ENCODE measurements at regions not wholly inside any gene's neighbourhood (a gene's known extent, or its start where the extent isn't known, plus 50 kb on each side); places are given as distances from the start of the nearest gene placed in this dataset.
"Not testable (repeated sequence)": the region's sequence is repeated elsewhere in the genome, so short reads cannot be mapped to it uniquely, and the experiment has no call there.

- H3K9me3 Mint-ChIP-seq, result no peaks in the 10 kb centered on the region
- peaks cover 0 to 4% (median 2%) of the 10 kb centered on the region in 4 donors for H3K4me1 Mint-ChIP-seq
- POLR2A ChIA-PET (ENCODE audit: partially characterized antibody), result no interaction called here
- Histone ChIP-seq H3K9me3 (ENCODE audit: control insufficient read depth in 1 of 2, low read length in 2 of 2) (no peaks in the 10 kb centered on the region), H3K27me3 (ENCODE audit: insufficient read depth, low read length) (no peaks in the 10 kb centered on the region), H3K27ac (ENCODE audit: low read depth, low read length) (no peak overlapping the region), H3K4me1 (ENCODE audit: insufficient read depth, low read length) (no peaks in the 10 kb centered on the region), H3K36me3 (ENCODE audit: insufficient read depth, low read length) (no peaks in the 10 kb centered on the region), H3K4me3 (ENCODE audit: low read length in 2 of 2) (no peak overlapping the region)
- CTCF ChIA-PET (ENCODE audit: partially characterized antibody), result no interaction called here
- H3K27ac Mint-ChIP-seq, result peak overlapping the region in 1 of 7 donors; percentile 21
- peaks cover 9 to 17% of the 10 kb centered on the region in 2 donors for H3K27me3 Mint-ChIP-seq
- no peaks in the 10 kb centered on the region for H3K36me3 Mint-ChIP-seq
- DNase-seq, result no peak
- H3K4me3 Mint-ChIP-seq, result no peak overlapping the region
- intact Hi-C loops (cut with micrococcal nuclease), result no loop called here
Observed at GRCh38 chr16:87201790-87202189, 115.4 kb downstream of the C16orf95 start.

GRCh38 chr16:87202346-87202745 is 114.8 kb downstream of the C16orf95 start:
- Mint-ChIP-seq H3K9me3 (no peaks in the 10 kb centered on the region), H3K36me3 (no peaks in the 10 kb centered on the region), H3K4me1 (peaks cover 0 to 4% (median 2%) of the 10 kb centered on the region in 4 donors), H3K4me3 (no peak overlapping the region), H3K27me3 (peaks cover 9 to 17% of the 10 kb centered on the region in 2 donors), H3K27ac (no peak overlapping the region)
- Histone ChIP-seq H3K9me3 (ENCODE audit: control insufficient read depth in 1 of 2, low read length in 2 of 2) (no peaks in the 10 kb centered on the region), H3K4me3 (ENCODE audit: low read length in 2 of 2) (no peak overlapping the region), H3K27ac (ENCODE audit: low read depth, low read length) (no peak overlapping the region), H3K27me3 (ENCODE audit: insufficient read depth, low read length) (no peaks in the 10 kb centered on the region), H3K4me1 (ENCODE audit: insufficient read depth, low read length) (no peaks in the 10 kb centered on the region), H3K36me3 (ENCODE audit: insufficient read depth, low read length) (no peaks in the 10 kb centered on the region)
- no peak for DNase-seq
- intact Hi-C loops (cut with micrococcal nuclease), result no loop called here
- CTCF ChIA-PET (ENCODE audit: partially characterized antibody), result interaction anchor here (1.2 kb wide), 1 partner anchor 433 kb away, joined by 3 read pairs; no protein-coding TSS in a partner anchor
- POLR2A ChIA-PET (ENCODE audit: partially characterized antibody), result no interaction called here

- Mint-ChIP-seq H3K4me3 (peak overlapping the region in 1 of 8 donors; percentile 39), H3K27ac (no peak overlapping the region), H3K9me3 (peaks cover 0 to 2% (median 0%) of the 10 kb centered on the region in 8 donors), H3K4me1 (peaks cover 0 to 4% (median 2%) of the 10 kb centered on the region in 4 donors), H3K36me3 (no peaks in the 10 kb centered on the region), H3K27me3 (peaks cover 9 to 15% of the 10 kb centered on the region in 2 donors)
- no peak overlapping the region for H3K27ac ChIP-seq (ENCODE audit: low read depth, low read length)
- ChIA-PET POLR2A (ENCODE audit: partially characterized antibody) (no interaction called here), CTCF (ENCODE audit: partially characterized antibody) (interaction anchor here (1.2 kb wide), 1 partner anchor 432 kb away, joined by 3 read pairs; no protein-coding TSS in a partner anchor)
- H3K27me3 ChIP-seq (ENCODE audit: insufficient read depth, low read length), result no peaks in the 10 kb centered on the region
- no peaks in the 10 kb centered on the region for H3K36me3 ChIP-seq (ENCODE audit: insufficient read depth, low read length)
- no peaks in the 10 kb centered on the region for H3K4me1 ChIP-seq (ENCODE audit: insufficient read depth, low read length)
- intact Hi-C loops (cut with micrococcal nuclease), result no loop called here
- H3K4me3 ChIP-seq (ENCODE audit: low read length in 2 of 2), result no peak overlapping the region
- H3K9me3 ChIP-seq (ENCODE audit: control insufficient read depth in 1 of 2, low read length in 2 of 2), result no peaks in the 10 kb centered on the region
- peak in 3 of 5 donors; percentile 3 to 8 (median 5) for DNase-seq
Observed at GRCh38 chr16:87203060-87203656, 114.0 kb downstream of the C16orf95 start.

GRCh38 chr16:87206646-87207451 is 110.3 kb downstream of the C16orf95 start:
- DNase-seq, result no peak
- H3K4me1 ChIP-seq (ENCODE audit: insufficient read depth, low read length), result no peaks in the 10 kb centered on the region
- Mint-ChIP-seq H3K36me3 (no peaks in the 10 kb centered on the region), H3K9me3 (peaks cover 0 to 4% (median 0%) of the 10 kb centered on the region in 8 donors), H3K4me1 (peaks cover 0 to 4% (median under 1%) of the 10 kb centered on the region in 4 donors), H3K27ac (no peak overlapping the region), H3K27me3 (peaks cover 5 to 9% of the 10 kb centered on the region in 2 donors), H3K4me3 (no peak overlapping the region)
- POLR2A ChIA-PET (ENCODE audit: partially characterized antibody), result no interaction called here
- H3K27ac ChIP-seq (ENCODE audit: low read depth, low read length), result no peak overlapping the region
- H3K36me3 ChIP-seq (ENCODE audit: insufficient read depth, low read length), result no peaks in the 10 kb centered on the region
- intact Hi-C loops (cut with micrococcal nuclease), result no loop called here
- no peaks in the 10 kb centered on the region for H3K27me3 ChIP-seq (ENCODE audit: insufficient read depth, low read length)
- CTCF ChIA-PET (ENCODE audit: partially characterized antibody), result interaction anchor here (1.0 kb wide), 1 partner anchor 10 kb away, joined by 3 read pairs; no protein-coding TSS in a partner anchor
- no peak overlapping the region for H3K4me3 ChIP-seq (ENCODE audit: low read length in 2 of 2)
- H3K9me3 ChIP-seq (ENCODE audit: control insufficient read depth in 1 of 2, low read length in 2 of 2), result peaks cover 0 to 3% of the 10 kb centered on the region in 2 donors

- Histone ChIP-seq H3K27ac (ENCODE audit: low read depth, low read length) (no peak overlapping the region), H3K36me3 (ENCODE audit: insufficient read depth, low read length) (no peaks in the 10 kb centered on the region), H3K4me1 (ENCODE audit: insufficient read depth, low read length) (no peaks in the 10 kb centered on the region), H3K27me3 (ENCODE audit: insufficient read depth, low read length) (no peaks in the 10 kb centered on the region), H3K9me3 (ENCODE audit: control insufficient read depth in 1 of 2, low read length in 2 of 2) (peaks cover 0 to 3% of the 10 kb centered on the region in 2 donors), H3K4me3 (ENCODE audit: low read length in 2 of 2) (no peak overlapping the region)
- DNase-seq, result no peak
- H3K9me3 Mint-ChIP-seq, result peaks cover 0 to 4% (median 0%) of the 10 kb centered on the region in 8 donors
- peaks cover 3 to 6% of the 10 kb centered on the region in 2 donors for H3K27me3 Mint-ChIP-seq
- POLR2A ChIA-PET (ENCODE audit: partially characterized antibody), result no interaction called here
- H3K27ac Mint-ChIP-seq, result no peak overlapping the region
- H3K4me1 Mint-ChIP-seq, result peaks cover 0 to 4% (median under 1%) of the 10 kb centered on the region in 4 donors
- H3K4me3 Mint-ChIP-seq, result no peak overlapping the region
- H3K36me3 Mint-ChIP-seq, result no peaks in the 10 kb centered on the region
- intact Hi-C loops (cut with micrococcal nuclease), result no loop called here
- CTCF ChIA-PET (ENCODE audit: partially characterized antibody), result no interaction called here
Observed at GRCh38 chr16:87207509-87207908, 109.7 kb downstream of the C16orf95 start.

GRCh38 chr16:87207965-87208364 is 109.2 kb downstream of the C16orf95 start:
- Mint-ChIP-seq H3K36me3 (no peaks in the 10 kb centered on the region), H3K4me1 (peaks cover 0 to 3% (median under 1%) of the 10 kb centered on the region in 4 donors), H3K4me3 (no peak overlapping the region), H3K9me3 (peaks cover 0 to 4% (median 0%) of the 10 kb centered on the region in 8 donors), H3K27me3 (peaks cover 3 to 6% of the 10 kb centered on the region in 2 donors), H3K27ac (no peak overlapping the region)
- no peak overlapping the region for H3K27ac ChIP-seq (ENCODE audit: low read depth, low read length)
- ChIA-PET POLR2A (ENCODE audit: partially characterized antibody) (no interaction called here), CTCF (ENCODE audit: partially characterized antibody) (no interaction called here)
- intact Hi-C loops (cut with micrococcal nuclease), result no loop called here
- H3K36me3 ChIP-seq (ENCODE audit: insufficient read depth, low read length), result no peaks in the 10 kb centered on the region
- no peaks in the 10 kb centered on the region for H3K4me1 ChIP-seq (ENCODE audit: insufficient read depth, low read length)
- DNase-seq, result no peak
- H3K4me3 ChIP-seq (ENCODE audit: low read length in 2 of 2), result no peak overlapping the region
- no peaks in the 10 kb centered on the region for H3K27me3 ChIP-seq (ENCODE audit: insufficient read depth, low read length)
- peaks cover 0 to 3% of the 10 kb centered on the region in 2 donors for H3K9me3 ChIP-seq (ENCODE audit: control insufficient read depth in 1 of 2, low read length in 2 of 2)

- DNase-seq; H3K9me3 ChIP-seq (ENCODE audit: control insufficient read depth in 1 of 2, low read length in 2 of 2); H3K27me3 ChIP-seq (ENCODE audit: insufficient read depth, low read length); H3K27ac Mint-ChIP-seq; H3K4me3 ChIP-seq (ENCODE audit: low read length in 2 of 2); POLR2A ChIA-PET (ENCODE audit: partially characterized antibody); H3K27me3 Mint-ChIP-seq; H3K36me3 ChIP-seq (ENCODE audit: insufficient read depth, low read length); intact Hi-C loops (cut with micrococcal nuclease); H3K4me1 ChIP-seq (ENCODE audit: insufficient read depth, low read length); H3K4me3 Mint-ChIP-seq; H3K27ac ChIP-seq (ENCODE audit: low read depth, low read length); H3K9me3 Mint-ChIP-seq; H3K36me3 Mint-ChIP-seq; CTCF ChIA-PET (ENCODE audit: partially characterized antibody); H3K4me1 Mint-ChIP-seq: not testable (repeated sequence)
Observed at GRCh38 chr16:87208968-87209367, 108.2 kb downstream of the C16orf95 start.

Data from CD4-positive, alpha-beta memory T cell (primary cell).